Neural cell (in vitro differentiated cells): ENCODE measurements at regions not wholly inside any gene's neighbourhood (a gene's known extent, or its start where the extent isn't known, plus 50 kb on each side); places are given as distances from the start of the nearest gene placed in this dataset.

Source experiments
- EZH2 ChIP-seq: fragments of 200-600, 300-800 bp; shearing (Covaris generic), sonication (generic); IDR thresholded peaks from 2 replicates; pipeline ENCODE4 v1.6.1; 2014; ENCODE audit warnings: antibody characterized with exemption, low read length, borderline replicate concordance, mild to moderate bottlenecking; ENCODE audit not compliant: insufficient read depth, poor library complexity, severe bottlenecking
- TF ChIP-seq, protein P1 (sequence below): IDR thresholded peaks from 2 replicates; pipeline ENCODE4 v1.6.1; 2012; ENCODE audit warnings: borderline replicate concordance
- TF ChIP-seq, protein P2 (sequence below): fragments of 450-650 bp; IDR thresholded peaks from 2 replicates; pipeline ENCODE4 v1.5.1; 2014; ENCODE audit warnings: antibody characterized with exemption, mild to moderate bottlenecking, moderate library complexity; ENCODE audit not compliant: poor library complexity, severe bottlenecking

DNA sequence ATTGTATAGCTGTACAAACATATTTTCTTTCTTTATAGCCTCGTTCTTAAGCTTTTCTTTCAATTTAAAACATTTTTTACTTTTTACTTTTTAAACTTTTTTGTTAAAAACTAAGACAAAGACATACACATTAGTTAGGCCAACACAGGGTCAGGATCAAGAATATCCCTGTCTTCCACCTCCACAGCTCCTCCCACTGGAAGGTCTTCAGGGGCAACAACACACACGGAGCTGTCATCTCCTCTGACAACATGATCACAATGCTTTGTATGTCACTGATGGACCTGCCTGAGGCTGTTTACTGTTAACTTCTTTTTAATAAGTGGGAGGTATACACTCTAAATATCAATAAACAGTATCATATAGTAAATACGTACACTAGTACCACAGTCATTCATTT, 191.3 kb downstream of the SYT10 start:
- no peak for TF ChIP-seq EZH2
- TF ChIP-seq, protein P1, sequence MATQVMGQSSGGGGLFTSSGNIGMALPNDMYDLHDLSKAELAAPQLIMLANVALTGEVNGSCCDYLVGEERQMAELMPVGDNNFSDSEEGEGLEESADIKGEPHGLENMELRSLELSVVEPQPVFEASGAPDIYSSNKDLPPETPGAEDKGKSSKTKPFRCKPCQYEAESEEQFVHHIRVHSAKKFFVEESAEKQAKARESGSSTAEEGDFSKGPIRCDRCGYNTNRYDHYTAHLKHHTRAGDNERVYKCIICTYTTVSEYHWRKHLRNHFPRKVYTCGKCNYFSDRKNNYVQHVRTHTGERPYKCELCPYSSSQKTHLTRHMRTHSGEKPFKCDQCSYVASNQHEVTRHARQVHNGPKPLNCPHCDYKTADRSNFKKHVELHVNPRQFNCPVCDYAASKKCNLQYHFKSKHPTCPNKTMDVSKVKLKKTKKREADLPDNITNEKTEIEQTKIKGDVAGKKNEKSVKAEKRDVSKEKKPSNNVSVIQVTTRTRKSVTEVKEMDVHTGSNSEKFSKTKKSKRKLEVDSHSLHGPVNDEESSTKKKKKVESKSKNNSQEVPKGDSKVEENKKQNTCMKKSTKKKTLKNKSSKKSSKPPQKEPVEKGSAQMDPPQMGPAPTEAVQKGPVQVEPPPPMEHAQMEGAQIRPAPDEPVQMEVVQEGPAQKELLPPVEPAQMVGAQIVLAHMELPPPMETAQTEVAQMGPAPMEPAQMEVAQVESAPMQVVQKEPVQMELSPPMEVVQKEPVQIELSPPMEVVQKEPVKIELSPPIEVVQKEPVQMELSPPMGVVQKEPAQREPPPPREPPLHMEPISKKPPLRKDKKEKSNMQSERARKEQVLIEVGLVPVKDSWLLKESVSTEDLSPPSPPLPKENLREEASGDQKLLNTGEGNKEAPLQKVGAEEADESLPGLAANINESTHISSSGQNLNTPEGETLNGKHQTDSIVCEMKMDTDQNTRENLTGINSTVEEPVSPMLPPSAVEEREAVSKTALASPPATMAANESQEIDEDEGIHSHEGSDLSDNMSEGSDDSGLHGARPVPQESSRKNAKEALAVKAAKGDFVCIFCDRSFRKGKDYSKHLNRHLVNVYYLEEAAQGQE = no peak
- TF ChIP-seq, protein P2, sequence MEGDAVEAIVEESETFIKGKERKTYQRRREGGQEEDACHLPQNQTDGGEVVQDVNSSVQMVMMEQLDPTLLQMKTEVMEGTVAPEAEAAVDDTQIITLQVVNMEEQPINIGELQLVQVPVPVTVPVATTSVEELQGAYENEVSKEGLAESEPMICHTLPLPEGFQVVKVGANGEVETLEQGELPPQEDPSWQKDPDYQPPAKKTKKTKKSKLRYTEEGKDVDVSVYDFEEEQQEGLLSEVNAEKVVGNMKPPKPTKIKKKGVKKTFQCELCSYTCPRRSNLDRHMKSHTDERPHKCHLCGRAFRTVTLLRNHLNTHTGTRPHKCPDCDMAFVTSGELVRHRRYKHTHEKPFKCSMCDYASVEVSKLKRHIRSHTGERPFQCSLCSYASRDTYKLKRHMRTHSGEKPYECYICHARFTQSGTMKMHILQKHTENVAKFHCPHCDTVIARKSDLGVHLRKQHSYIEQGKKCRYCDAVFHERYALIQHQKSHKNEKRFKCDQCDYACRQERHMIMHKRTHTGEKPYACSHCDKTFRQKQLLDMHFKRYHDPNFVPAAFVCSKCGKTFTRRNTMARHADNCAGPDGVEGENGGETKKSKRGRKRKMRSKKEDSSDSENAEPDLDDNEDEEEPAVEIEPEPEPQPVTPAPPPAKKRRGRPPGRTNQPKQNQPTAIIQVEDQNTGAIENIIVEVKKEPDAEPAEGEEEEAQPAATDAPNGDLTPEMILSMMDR = no peak
